BJ (cell line): ENCODE measurements at regions not wholly inside any gene's neighbourhood (a gene's known extent, or its start where the extent isn't known, plus 50 kb on each side); places are given as distances from the start of the nearest gene placed in this dataset.

Experiments
- CTCF ChIA-PET: fragments of 350-600 bp; formaldehyde crosslinking; extraction: SDS; loops from one replicate; lab custom pipeline; 2021; ENCODE audit warnings: antibody characterized with exemption, inconsistent platforms; lab: Yijun Ruan, JAX
- POLR2A ChIA-PET: fragments of 300-600 bp; sonication (Branson Sonifier 250); formaldehyde crosslinking; extraction: SDS; loops from one replicate; lab custom pipeline; 2021; ENCODE audit warnings: antibody characterized with exemption; lab: Charles Lee
- DNase-seq: peaks from one replicate; pipeline ENCODE4 v3.0.0-alpha.2; 2011; ENCODE audit warnings: low read depth
- H3K27me3 ChIP-seq: 2 replicates; pipeline ENCODE4 v1.6.0; 2011; ENCODE audit warnings: low read length; ENCODE audit not compliant: control insufficient read depth, insufficient read depth
- H3K36me3 ChIP-seq: 2 replicates; pipeline ENCODE4 v1.5.1; 2011; ENCODE audit warnings: low read length; ENCODE audit not compliant: control insufficient read depth, insufficient read depth
- H3K4me3 ChIP-seq: 2 replicates; pipeline ENCODE4 v1.5.1; 2011; ENCODE audit warnings: low read depth, mild to moderate bottlenecking, control low read depth, low read length
- CTCF ChIP-seq: IDR thresholded peaks from 2 replicates; pipeline ENCODE4 v1.5.1; 2011; ENCODE audit warnings: low read depth, mild to moderate bottlenecking, control low read depth, inconsistent platforms, low read length, moderate library complexity; ENCODE audit not compliant: insufficient read depth

- TF ChIP-seq CTCF: no peak
- no peak for DNase-seq
- ChIA-PET POLR2A (no interaction called here), CTCF (no interaction called here)
- Histone ChIP-seq H3K4me3 (no peak overlapping the region), H3K36me3 (no peaks in the 10 kb centered on the region), H3K27me3 (no peaks in the 10 kb centered on the region)
Measured at GRCh38 chr7:54129035-54129434, 413.1 kb upstream of the VSTM2A start.

- Histone ChIP-seq H3K36me3 (no peaks in the 10 kb centered on the region), H3K27me3 (no peaks in the 10 kb centered on the region), H3K4me3 (no peak overlapping the region)
- POLR2A ChIA-PET: no interaction called here
- CTCF ChIA-PET: no interaction called here
- DNase-seq: no peak
- TF ChIP-seq CTCF: no peak
Measured at GRCh38 chr7:54141576-54141975, 400.6 kb upstream of the VSTM2A start.

- Histone ChIP-seq H3K27me3 (no peaks in the 10 kb centered on the region), H3K36me3 (no peaks in the 10 kb centered on the region), H3K4me3 (no peak overlapping the region)
- DNase-seq: no peak
- POLR2A ChIA-PET: no interaction called here
- no peak for TF ChIP-seq CTCF
- CTCF ChIA-PET: no interaction called here
Measured at GRCh38 chr7:54145716-54146115, 396.5 kb upstream of the VSTM2A start.

GRCh38 chr7:54153462-54153861 lies 388.7 kb upstream of the VSTM2A start:
- no peak overlapping the region for H3K4me3 ChIP-seq
- ChIA-PET CTCF (interaction anchor here (0.9 kb wide), 1 partner anchor 14 kb away, joined by 3 read pairs; no protein-coding TSS in a partner anchor), POLR2A (no interaction called here)
- no peaks in the 10 kb centered on the region for H3K36me3 ChIP-seq
- TF ChIP-seq CTCF: no peak
- no peak for DNase-seq
- no peaks in the 10 kb centered on the region for H3K27me3 ChIP-seq

GRCh38 chr7:54159088-54159487 lies 383.1 kb upstream of the VSTM2A start:
- POLR2A ChIA-PET: no interaction called here
- CTCF ChIA-PET: no interaction called here

More at GRCh38 chr7:54159088-54159487, 383.1 kb upstream of the VSTM2A start:
- DNase-seq: no peak
- Histone ChIP-seq H3K36me3 (no peaks in the 10 kb centered on the region), H3K4me3 (no peak overlapping the region), H3K27me3 (no peaks in the 10 kb centered on the region)
- TF ChIP-seq CTCF: no peak
